GM18907 (cell line): ENCODE measurements at regions not wholly inside any gene's neighbourhood (a gene's known extent, or its start where the extent isn't known, plus 50 kb on each side); places are given as distances from the start of the nearest gene placed in this dataset.
"Not testable (repeated sequence)": the region's sequence is repeated elsewhere in the genome, so short reads cannot be mapped to it uniquely, and the experiment has no call there.

Experiments
- ATAC-seq: cut with Tn5 transposase; IDR thresholded peaks from one replicate; pipeline ENCODE4 v1.9.1; 2021; ENCODE audit warnings: mild to moderate bottlenecking, moderate library complexity; ENCODE audit not compliant: unreplicated experiment

- no peak for ATAC-seq
These were observed 1004.1 kb upstream of the EDIL3 start for GRCh38 chr5:85388770-85389169.

- ATAC-seq, result not testable (repeated sequence)
These were observed 1007.6 kb upstream of the EDIL3 start for GRCh38 chr5:85392309-85392708.

GRCh38 chr5:85395526-85395925, 1010.8 kb upstream of the EDIL3 start:
- ATAC-seq, result no peak

- ATAC-seq, result no peak
These were observed 1012.8 kb upstream of the EDIL3 start for GRCh38 chr5:85397451-85397850.

- no peak for ATAC-seq
These were observed 1043.8 kb upstream of the EDIL3 start for GRCh38 chr5:85428426-85428934.

- not testable (repeated sequence) for ATAC-seq
These were observed 1047.0 kb upstream of the EDIL3 start for GRCh38 chr5:85431726-85432125.

- no peak for ATAC-seq
These were observed 1056.5 kb upstream of the EDIL3 start for GRCh38 chr5:85441156-85441555.

GRCh38 chr5:85441853-85442252, 1057.2 kb upstream of the EDIL3 start:
- no peak for ATAC-seq

- ATAC-seq, result no peak
These were observed 1067.8 kb upstream of the EDIL3 start for GRCh38 chr5:85452322-85453025.

- ATAC-seq, result no peak
These were observed 1068.3 kb upstream of the EDIL3 start for GRCh38 chr5:85453026-85453349.

- ATAC-seq, result no peak
These were observed 1073.6 kb upstream of the EDIL3 start for GRCh38 chr5:85458319-85458718.

GRCh38 chr5:85462957-85463356, 1078.3 kb upstream of the EDIL3 start:
- ATAC-seq, result no peak

- no peak for ATAC-seq
These were observed 1081.7 kb upstream of the EDIL3 start for GRCh38 chr5:85466423-85466822.

- ATAC-seq, result no peak
These were observed 1088.1 kb upstream of the EDIL3 start for GRCh38 chr5:85472749-85473148.

GRCh38 chr5:85475151-85475550, 1090.5 kb upstream of the EDIL3 start:
- not testable (repeated sequence) for ATAC-seq

- no peak for ATAC-seq
These were observed 1091.9 kb upstream of the EDIL3 start for GRCh38 chr5:85476617-85477016.

GRCh38 chr5:85479849-85480248, 1095.2 kb upstream of the EDIL3 start:
- no peak for ATAC-seq

- no peak for ATAC-seq
These were observed 1100.4 kb upstream of the EDIL3 start for GRCh38 chr5:85484982-85485574.

- no peak for ATAC-seq
These were observed 1103.6 kb upstream of the EDIL3 start for GRCh38 chr5:85488295-85488694.

- no peak for ATAC-seq
These were observed 1116.2 kb upstream of the EDIL3 start for GRCh38 chr5:85500869-85501268.

- no peak for ATAC-seq
These were observed 1104.8 kb upstream of the COX7C start for GRCh38 chr5:85512896-85513295.

GRCh38 chr5:85515588-85515987, 1102.2 kb upstream of the COX7C start:
- no peak for ATAC-seq

GRCh38 chr5:85517386-85517785, 1100.4 kb upstream of the COX7C start:
- ATAC-seq, result no peak
